ENCODE measurements at regions not wholly inside any gene's neighbourhood (a gene's known extent, or its start where the extent isn't known, plus 50 kb on each side); places are given as distances from the start of the nearest gene placed in this dataset.

DNA sequence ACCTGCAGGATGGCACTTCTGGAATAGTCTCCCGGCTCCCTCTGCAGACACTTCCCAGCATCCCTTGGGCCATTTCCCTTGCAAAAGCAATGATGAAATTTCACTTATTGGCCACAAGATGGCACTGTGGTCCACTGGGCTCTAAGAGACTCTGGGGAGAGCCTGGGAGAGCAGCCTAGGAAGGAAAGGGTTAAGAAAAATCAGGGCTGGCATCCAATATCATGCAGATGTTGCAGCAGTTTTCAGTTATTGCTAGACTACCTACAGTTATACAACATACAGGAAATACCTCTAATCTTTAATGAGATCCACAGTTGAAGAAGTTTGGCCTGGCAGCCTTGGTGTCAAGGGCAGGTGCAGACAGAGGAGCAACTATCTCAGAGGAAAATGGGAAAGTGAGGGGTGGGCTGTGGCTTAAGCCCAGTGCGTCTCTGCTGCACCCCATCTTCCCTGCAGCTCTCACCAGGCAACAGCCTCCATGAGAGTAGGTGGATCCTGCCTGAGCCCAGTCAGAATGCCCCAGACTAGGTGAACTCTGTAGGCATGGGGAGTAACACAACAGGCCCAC is 100.2 kb upstream of the PRSS58 start:
- DNase-seq (ENCODE audit: low spot score), result no peak

DNA sequence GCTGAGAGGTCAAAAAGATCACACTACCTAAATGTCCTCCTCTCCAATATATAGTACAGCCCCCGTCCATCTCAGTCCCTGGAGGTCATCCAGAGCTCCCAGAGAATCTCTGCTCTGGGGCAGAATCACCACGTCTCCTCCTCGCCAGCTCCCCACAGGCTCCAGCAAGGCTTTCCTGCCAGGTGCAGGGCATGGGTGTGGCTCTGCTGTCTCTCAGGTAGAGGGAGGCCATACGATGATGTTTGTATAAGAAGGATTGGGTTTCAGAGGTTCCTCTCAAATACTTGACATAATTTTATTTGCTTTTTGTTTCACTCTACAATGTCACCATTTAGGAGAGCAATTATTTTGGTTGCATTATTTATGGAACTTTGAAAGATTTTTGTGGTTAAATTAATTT is 98.3 kb upstream of the PRSS58 start:
- Histone ChIP-seq H3K36me3 (no peaks in the 10 kb centered on the region), H3K27ac (no peak overlapping the region), H3K9me3 (peaks cover 0 to under 1% of the 10 kb centered on the region in 2 donors), H3K4me1 (no peaks in the 10 kb centered on the region), H3K4me3 (no peak overlapping the region), H3K27me3 (no peaks in the 10 kb centered on the region)
- TF ChIP-seq, protein P1, sequence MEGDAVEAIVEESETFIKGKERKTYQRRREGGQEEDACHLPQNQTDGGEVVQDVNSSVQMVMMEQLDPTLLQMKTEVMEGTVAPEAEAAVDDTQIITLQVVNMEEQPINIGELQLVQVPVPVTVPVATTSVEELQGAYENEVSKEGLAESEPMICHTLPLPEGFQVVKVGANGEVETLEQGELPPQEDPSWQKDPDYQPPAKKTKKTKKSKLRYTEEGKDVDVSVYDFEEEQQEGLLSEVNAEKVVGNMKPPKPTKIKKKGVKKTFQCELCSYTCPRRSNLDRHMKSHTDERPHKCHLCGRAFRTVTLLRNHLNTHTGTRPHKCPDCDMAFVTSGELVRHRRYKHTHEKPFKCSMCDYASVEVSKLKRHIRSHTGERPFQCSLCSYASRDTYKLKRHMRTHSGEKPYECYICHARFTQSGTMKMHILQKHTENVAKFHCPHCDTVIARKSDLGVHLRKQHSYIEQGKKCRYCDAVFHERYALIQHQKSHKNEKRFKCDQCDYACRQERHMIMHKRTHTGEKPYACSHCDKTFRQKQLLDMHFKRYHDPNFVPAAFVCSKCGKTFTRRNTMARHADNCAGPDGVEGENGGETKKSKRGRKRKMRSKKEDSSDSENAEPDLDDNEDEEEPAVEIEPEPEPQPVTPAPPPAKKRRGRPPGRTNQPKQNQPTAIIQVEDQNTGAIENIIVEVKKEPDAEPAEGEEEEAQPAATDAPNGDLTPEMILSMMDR (IDR thresholded peaks at IDR 0.05), result no peak
- no peak for DNase-seq (ENCODE audit: low spot score)

More for the DNA sequence above, 100.2 kb upstream of the PRSS58 start:
- Histone ChIP-seq H3K27me3 (no peaks in the 10 kb centered on the region), H3K36me3 (no peaks in the 10 kb centered on the region), H3K27ac (no peak overlapping the region), H3K4me1 (no peaks in the 10 kb centered on the region), H3K9me3 (peaks cover 0 to 8% of the 10 kb centered on the region in 2 donors), H3K4me3 (no peak overlapping the region)
- TF ChIP-seq, protein P1 (IDR thresholded peaks at IDR 0.05), result peak; percentile 49 to 75

DNA sequence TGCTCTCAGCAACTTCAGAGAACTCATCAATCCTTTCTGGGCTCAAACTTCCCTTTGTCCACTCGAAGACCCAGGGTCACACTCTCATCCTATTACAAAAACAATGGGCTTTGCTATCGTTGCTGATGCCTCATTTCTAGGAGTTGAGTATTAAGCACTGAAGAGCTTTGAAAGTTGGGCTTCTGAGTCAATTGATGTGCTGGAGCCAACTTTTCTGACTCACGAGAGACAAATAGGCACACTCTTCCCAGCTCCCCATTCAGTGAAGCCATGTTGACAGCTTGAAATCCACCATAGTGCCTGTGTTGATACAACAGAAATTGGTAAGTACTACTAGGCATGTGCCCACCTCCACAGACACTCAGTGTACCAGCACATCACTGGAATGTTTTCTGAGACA is 97.5 kb upstream of the PRSS58 start:
- Histone ChIP-seq H3K36me3 (no peaks in the 10 kb centered on the region), H3K27me3 (no peaks in the 10 kb centered on the region), H3K27ac (no peak overlapping the region), H3K4me3 (no peak overlapping the region), H3K9me3 (no peaks in the 10 kb centered on the region), H3K4me1 (no peaks in the 10 kb centered on the region)
- no peak for DNase-seq (ENCODE audit: low spot score)
- TF ChIP-seq, protein P1 (IDR thresholded peaks at IDR 0.05), result no peak

DNA sequence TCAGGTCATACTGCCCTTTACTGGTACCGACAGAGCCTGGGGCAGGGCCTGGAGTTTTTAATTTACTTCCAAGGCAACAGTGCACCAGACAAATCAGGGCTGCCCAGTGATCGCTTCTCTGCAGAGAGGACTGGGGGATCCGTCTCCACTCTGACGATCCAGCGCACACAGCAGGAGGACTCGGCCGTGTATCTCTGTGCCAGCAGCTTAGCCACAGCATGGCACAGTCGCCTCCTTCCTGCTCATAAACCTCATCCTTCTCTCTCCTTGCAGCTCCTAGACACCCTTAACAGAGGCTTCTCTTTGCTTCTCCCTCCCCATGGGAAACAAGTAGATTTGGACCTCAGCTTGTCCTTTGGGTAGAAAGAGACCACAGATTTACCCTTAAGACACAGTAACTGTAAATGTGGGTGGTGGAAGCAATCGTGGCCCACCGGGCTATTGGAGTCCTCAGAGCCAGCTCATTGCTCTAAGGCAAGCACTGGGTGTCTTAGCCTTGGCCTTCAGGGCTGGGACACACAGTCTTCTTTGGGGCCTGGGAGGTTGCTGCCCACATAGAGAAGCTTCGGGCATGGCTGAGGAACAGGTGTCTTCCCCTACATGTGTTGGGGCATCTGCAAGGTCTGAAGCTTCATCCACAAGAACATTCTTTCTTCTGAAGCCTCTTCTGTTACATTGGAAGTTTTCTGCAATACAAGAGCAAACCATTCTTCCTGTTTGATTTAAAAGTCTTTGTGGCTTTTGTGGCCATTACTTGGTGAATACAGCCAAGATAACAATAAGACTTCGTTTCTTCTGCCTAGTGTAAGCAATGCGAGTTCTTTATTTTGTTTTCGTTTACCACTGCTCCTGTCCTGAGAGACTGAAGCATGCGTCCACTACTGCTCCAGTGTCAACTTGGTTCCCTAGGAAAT is 95.5 kb upstream of the PRSS58 start:
- Histone ChIP-seq H3K36me3 (no peaks in the 10 kb centered on the region), H3K4me1 (no peaks in the 10 kb centered on the region), H3K4me3 (no peak overlapping the region), H3K27ac (no peak overlapping the region), H3K27me3 (no peaks in the 10 kb centered on the region), H3K9me3 (no peaks in the 10 kb centered on the region)
- TF ChIP-seq, protein P1 (IDR thresholded peaks at IDR 0.05), result no peak
- no peak for DNase-seq (ENCODE audit: low spot score)

DNA sequence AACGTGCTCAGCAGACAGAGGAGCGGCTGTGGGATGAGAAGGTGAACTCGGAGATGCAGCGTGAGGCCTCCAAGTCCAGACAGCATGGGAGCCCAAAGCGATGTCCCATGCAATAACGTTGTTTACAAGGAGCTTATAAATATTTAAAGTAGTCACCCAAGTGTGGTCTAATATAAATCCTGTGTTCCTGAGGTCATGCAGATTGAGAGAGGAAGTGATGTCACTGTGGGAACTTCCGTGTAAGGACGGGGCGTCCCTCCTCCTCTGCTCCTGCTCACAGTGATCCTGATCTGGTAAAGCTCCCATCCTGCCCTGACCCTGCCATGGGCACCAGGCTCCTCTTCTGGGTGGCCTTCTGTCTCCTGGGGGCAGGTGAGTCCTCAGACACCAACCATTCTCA is 94.7 kb upstream of the PRSS58 start:
- Histone ChIP-seq H3K4me1 (no peaks in the 10 kb centered on the region), H3K27me3 (no peaks in the 10 kb centered on the region), H3K27ac (no peak overlapping the region), H3K36me3 (no peaks in the 10 kb centered on the region), H3K9me3 (no peaks in the 10 kb centered on the region), H3K4me3 (no peak overlapping the region)
- TF ChIP-seq, protein P1 (IDR thresholded peaks at IDR 0.05), result no peak
- DNase-seq (ENCODE audit: low spot score), result no peak

Data from right atrium auricular region (tissue), 2 donors.